Neutrophil (primary cell): ENCODE measurements at regions not wholly inside any gene's neighbourhood (a gene's known extent, or its start where the extent isn't known, plus 50 kb on each side); places are given as distances from the start of the nearest gene placed in this dataset.
"Not testable (repeated sequence)": the region's sequence is repeated elsewhere in the genome, so short reads cannot be mapped to it uniquely, and the experiment has no call there.

Experiments used
- H3K27ac ChIP-seq: fragments of 200-600 bp; sonication (generic); 2 replicates; pipeline ENCODE4 v1.5.1; 2016; ENCODE audit warnings: mild to moderate bottlenecking, moderate library complexity
- H3K27me3 ChIP-seq: fragments of 200-600 bp; sonication (generic); 2 replicates; pipeline ENCODE4 v1.6.0; 2016; ENCODE audit warnings: mild to moderate bottlenecking
- H3K36me3 ChIP-seq: fragments of 200-600 bp; sonication (generic); 2 replicates; pipeline ENCODE4 v1.5.1; 2017
- H3K4me1 ChIP-seq, 2 experiments: fragments of 200-600 bp in 1 of 2; sonication (generic) in 1 of 2; 1 replicate in 1 of 2; 2 replicates in 1 of 2; pipeline versions ENCODE4 v1.5.1 to v1.6.1; 2013 to 2016; ENCODE audit warnings: low read depth in 1 of 2, low read length in 1 of 2, mild to moderate bottlenecking in 1 of 2, moderate library complexity in 1 of 2; ENCODE audit not compliant: control insufficient read depth in 1 of 2, insufficient read depth in 1 of 2
- H3K4me3 ChIP-seq, 2 experiments: fragments of 200-600 bp in 1 of 2; sonication (generic) in 1 of 2; 1 replicate in 1 of 2; 2 replicates in 1 of 2; pipeline ENCODE4 v1.5.1; 2013 to 2016; ENCODE audit warnings: low read depth in 1 of 2, low read length in 1 of 2, mild to moderate bottlenecking in 1 of 2, moderate library complexity in 1 of 2
- H3K9me3 ChIP-seq: fragments of 200-600 bp; sonication (generic); 2 replicates; pipeline ENCODE4 v1.5.1; 2016
- CTCF ChIP-seq: fragments of 200-600 bp; sonication (generic); IDR thresholded peaks from 2 replicates; pipeline ENCODE4 v1.5.1; 2016; ENCODE audit warnings: antibody characterized with exemption

- no peaks in the 10 kb centered on the region for H3K27me3 ChIP-seq
- no peaks in the 10 kb centered on the region for H3K36me3 ChIP-seq
- H3K27ac ChIP-seq, result no peak overlapping the region
- H3K4me1 ChIP-seq, result no peaks in the 10 kb centered on the region
- H3K4me3 ChIP-seq, result no peak overlapping the region
- H3K9me3 ChIP-seq, result no peaks in the 10 kb centered on the region
- no peak for TF ChIP-seq CTCF
Measured at GRCh38 chr1:182226618-182227017, 165.0 kb downstream of the GLUL start.

- not testable (repeated sequence) for H3K27me3 ChIP-seq, H3K27ac ChIP-seq, H3K36me3 ChIP-seq, H3K9me3 ChIP-seq, H3K4me3 ChIP-seq, H3K4me1 ChIP-seq
Measured at GRCh38 chr1:182225755-182226154, 164.2 kb upstream of the ZNF648 start.

GRCh38 chr1:182221990-182222389 is 160.5 kb upstream of the ZNF648 start:
- not testable (repeated sequence) for H3K27me3 ChIP-seq, H3K36me3 ChIP-seq, H3K9me3 ChIP-seq, H3K4me3 ChIP-seq, H3K4me1 ChIP-seq, H3K27ac ChIP-seq

GRCh38 chr1:182221367-182221766 is 159.9 kb upstream of the ZNF648 start:
- H3K4me3 ChIP-seq, H3K36me3 ChIP-seq, H3K27me3 ChIP-seq, H3K27ac ChIP-seq, H3K4me1 ChIP-seq, H3K9me3 ChIP-seq: not testable (repeated sequence)

GRCh38 chr1:182217967-182218366 is 156.5 kb upstream of the ZNF648 start:
- Histone ChIP-seq H3K27me3 (no peaks in the 10 kb centered on the region), H3K4me1 (peaks cover 3 to 8% of the 10 kb centered on the region in 2 experiments), H3K36me3 (no peaks in the 10 kb centered on the region), H3K4me3 (no peak overlapping the region), H3K9me3 (no peaks in the 10 kb centered on the region), H3K27ac (no peak overlapping the region)
- TF ChIP-seq CTCF, result no peak

- Histone ChIP-seq H3K9me3 (no peaks in the 10 kb centered on the region), H3K36me3 (no peaks in the 10 kb centered on the region), H3K4me3 (no peak overlapping the region), H3K27me3 (no peaks in the 10 kb centered on the region), H3K4me1 (peaks cover 6 to 11% of the 10 kb centered on the region in 2 experiments), H3K27ac (no peak overlapping the region)
- TF ChIP-seq CTCF, result no peak
Measured at GRCh38 chr1:182217071-182217470, 155.6 kb upstream of the ZNF648 start.

GRCh38 chr1:182215764-182216163 is 154.3 kb upstream of the ZNF648 start:
- H3K27me3 ChIP-seq, result no peaks in the 10 kb centered on the region
- H3K4me3 ChIP-seq, result no peak overlapping the region
- H3K9me3 ChIP-seq, result no peaks in the 10 kb centered on the region
- no peaks in the 10 kb centered on the region for H3K36me3 ChIP-seq
- peaks cover 6 to 11% of the 10 kb centered on the region in 2 experiments for H3K4me1 ChIP-seq
- no peak for TF ChIP-seq CTCF
- no peak overlapping the region for H3K27ac ChIP-seq
